ENCODE measurements at regions not wholly inside any gene's neighbourhood (a gene's known extent, or its start where the extent isn't known, plus 50 kb on each side); places are given as distances from the start of the nearest gene placed in this dataset.

- no peak for TF ChIP-seq FOXP2 (optimal IDR thresholded peaks at IDR 0.05; ENCODE audit: borderline replicate concordance, extremely low read depth, extremely low read length, insufficient read depth)
- TF ChIP-seq, protein P1, sequence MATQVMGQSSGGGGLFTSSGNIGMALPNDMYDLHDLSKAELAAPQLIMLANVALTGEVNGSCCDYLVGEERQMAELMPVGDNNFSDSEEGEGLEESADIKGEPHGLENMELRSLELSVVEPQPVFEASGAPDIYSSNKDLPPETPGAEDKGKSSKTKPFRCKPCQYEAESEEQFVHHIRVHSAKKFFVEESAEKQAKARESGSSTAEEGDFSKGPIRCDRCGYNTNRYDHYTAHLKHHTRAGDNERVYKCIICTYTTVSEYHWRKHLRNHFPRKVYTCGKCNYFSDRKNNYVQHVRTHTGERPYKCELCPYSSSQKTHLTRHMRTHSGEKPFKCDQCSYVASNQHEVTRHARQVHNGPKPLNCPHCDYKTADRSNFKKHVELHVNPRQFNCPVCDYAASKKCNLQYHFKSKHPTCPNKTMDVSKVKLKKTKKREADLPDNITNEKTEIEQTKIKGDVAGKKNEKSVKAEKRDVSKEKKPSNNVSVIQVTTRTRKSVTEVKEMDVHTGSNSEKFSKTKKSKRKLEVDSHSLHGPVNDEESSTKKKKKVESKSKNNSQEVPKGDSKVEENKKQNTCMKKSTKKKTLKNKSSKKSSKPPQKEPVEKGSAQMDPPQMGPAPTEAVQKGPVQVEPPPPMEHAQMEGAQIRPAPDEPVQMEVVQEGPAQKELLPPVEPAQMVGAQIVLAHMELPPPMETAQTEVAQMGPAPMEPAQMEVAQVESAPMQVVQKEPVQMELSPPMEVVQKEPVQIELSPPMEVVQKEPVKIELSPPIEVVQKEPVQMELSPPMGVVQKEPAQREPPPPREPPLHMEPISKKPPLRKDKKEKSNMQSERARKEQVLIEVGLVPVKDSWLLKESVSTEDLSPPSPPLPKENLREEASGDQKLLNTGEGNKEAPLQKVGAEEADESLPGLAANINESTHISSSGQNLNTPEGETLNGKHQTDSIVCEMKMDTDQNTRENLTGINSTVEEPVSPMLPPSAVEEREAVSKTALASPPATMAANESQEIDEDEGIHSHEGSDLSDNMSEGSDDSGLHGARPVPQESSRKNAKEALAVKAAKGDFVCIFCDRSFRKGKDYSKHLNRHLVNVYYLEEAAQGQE (IDR thresholded peaks at IDR 0.05; ENCODE audit: insufficient read depth in 1 of 2, low read depth in 2 of 2, low read length in 2 of 2) = no peak
- no peak for TF ChIP-seq TAF1 (IDR thresholded peaks at IDR 0.05; ENCODE audit: borderline replicate concordance, insufficient read depth, low read length)
- no peak for TF ChIP-seq SIN3A (IDR thresholded peaks at IDR 0.05; ENCODE audit: borderline replicate concordance, insufficient read depth, low read length)
- no peak for TF ChIP-seq POLR2AphosphoS5 (IDR thresholded peaks at IDR 0.05; ENCODE audit: low read depth, low read length)
These were observed 681.7 kb downstream of the PCDH17 start for GRCh38 chr13:58313219-58313618.

- TF ChIP-seq, protein P1 (IDR thresholded peaks at IDR 0.05; ENCODE audit: insufficient read depth in 1 of 2, low read depth in 2 of 2, low read length in 2 of 2) = no peak
- TF ChIP-seq POLR2AphosphoS5 (IDR thresholded peaks at IDR 0.05; ENCODE audit: low read depth, low read length) = no peak
- TF ChIP-seq TAF1 (IDR thresholded peaks at IDR 0.05; ENCODE audit: borderline replicate concordance, insufficient read depth, low read length) = no peak
- no peak for TF ChIP-seq SIN3A (IDR thresholded peaks at IDR 0.05; ENCODE audit: borderline replicate concordance, insufficient read depth, low read length)
- no peak for TF ChIP-seq FOXP2 (optimal IDR thresholded peaks at IDR 0.05; ENCODE audit: borderline replicate concordance, extremely low read depth, extremely low read length, insufficient read depth)
These were observed 687.1 kb downstream of the PCDH17 start for GRCh38 chr13:58318495-58319167.

DNA sequence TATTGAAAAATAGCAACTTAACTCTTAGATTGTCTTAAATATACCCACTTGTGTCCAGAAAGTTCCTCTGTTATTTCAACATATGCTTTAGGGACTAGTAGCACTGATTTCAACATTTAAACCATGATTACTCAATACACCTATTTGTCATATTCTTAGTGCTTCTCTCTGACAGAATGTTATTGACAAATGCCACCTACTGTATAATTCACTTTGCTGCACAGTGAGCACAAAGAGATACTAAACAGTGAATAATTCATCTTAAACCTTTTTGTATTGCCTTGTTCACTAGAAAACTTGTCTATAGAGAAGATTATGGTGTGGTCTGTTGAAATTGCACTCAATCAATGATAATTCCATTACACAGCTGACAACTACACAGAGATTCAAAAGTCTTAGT is 692.6 kb downstream of the PCDH17 start:
- TF ChIP-seq TAF1 (IDR thresholded peaks at IDR 0.05; ENCODE audit: borderline replicate concordance, insufficient read depth, low read length) (no peak), POLR2AphosphoS5 (IDR thresholded peaks at IDR 0.05; ENCODE audit: low read depth, low read length) (no peak), SIN3A (IDR thresholded peaks at IDR 0.05; ENCODE audit: borderline replicate concordance, insufficient read depth, low read length) (no peak), FOXP2 (optimal IDR thresholded peaks at IDR 0.05; ENCODE audit: borderline replicate concordance, extremely low read depth, extremely low read length, insufficient read depth) (no peak)
- TF ChIP-seq, protein P1 (IDR thresholded peaks at IDR 0.05; ENCODE audit: insufficient read depth in 1 of 2, low read depth in 2 of 2, low read length in 2 of 2) = no peak

DNA sequence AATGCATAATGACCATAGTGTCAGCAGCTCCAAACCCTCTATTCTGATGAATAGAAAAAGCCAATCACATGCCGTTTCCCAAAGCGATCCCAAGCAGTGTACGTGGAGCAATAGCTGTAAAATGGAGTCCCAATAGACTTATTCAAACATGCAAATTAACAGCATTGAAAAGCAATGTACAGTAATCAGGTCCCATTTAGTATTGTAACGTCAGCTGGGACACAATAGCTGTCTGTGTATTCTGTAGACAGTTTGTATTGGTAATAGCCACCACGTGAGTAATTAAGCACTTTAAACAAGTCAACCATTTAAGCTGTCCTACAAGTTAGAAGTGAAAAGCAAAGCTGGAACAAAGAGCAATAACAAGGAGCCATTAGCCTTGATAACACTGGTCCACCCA is 698.2 kb downstream of the PCDH17 start:
- TF ChIP-seq POLR2AphosphoS5 (IDR thresholded peaks at IDR 0.05; ENCODE audit: low read depth, low read length) (no peak), FOXP2 (optimal IDR thresholded peaks at IDR 0.05; ENCODE audit: borderline replicate concordance, extremely low read depth, extremely low read length, insufficient read depth) (no peak), TAF1 (IDR thresholded peaks at IDR 0.05; ENCODE audit: borderline replicate concordance, insufficient read depth, low read length) (no peak), SIN3A (IDR thresholded peaks at IDR 0.05; ENCODE audit: borderline replicate concordance, insufficient read depth, low read length) (no peak)
- TF ChIP-seq, protein P1 (IDR thresholded peaks at IDR 0.05; ENCODE audit: insufficient read depth in 1 of 2, low read depth in 2 of 2, low read length in 2 of 2) = no peak
